ENCODE measurements at regions not wholly inside any gene's neighbourhood (a gene's known extent, or its start where the extent isn't known, plus 50 kb on each side); places are given as distances from the start of the nearest gene placed in this dataset.
A peak's percentile ranks its signal among the peaks of the same experiment; 100 is the strongest.

GRCh38 chr16:52851211-52851740, 201.4 kb downstream of the CHD9NB start:
- Histone ChIP-seq H3K9ac (ENCODE audit: low read length) (no peak overlapping the region), H3K4me2 (ENCODE audit: low read length) (no peak overlapping the region), H2AFZ (ENCODE audit: low read depth, low read length) (no peak overlapping the region), H3K9me3 (ENCODE audit: insufficient read depth, low read depth, low read length) (peaks cover 7% of the 10 kb centered on the region), H3K36me3 (ENCODE audit: insufficient read depth, low read length) (no peaks in the 10 kb centered on the region), H3K4me1 (ENCODE audit: insufficient read depth, low read length) (no peaks in the 10 kb centered on the region), H3K27me3 (ENCODE audit: insufficient read depth, low read length) (no peaks in the 10 kb centered on the region), H3K79me2 (ENCODE audit: insufficient read depth, low read length) (no peaks in the 10 kb centered on the region), H3K27ac (ENCODE audit: low read depth, low read length) (no peak overlapping the region), H3K4me3 (ENCODE audit: insufficient read depth, low read depth, low read length) (no peak overlapping the region), H4K20me1 (ENCODE audit: insufficient read depth, low read length) (no peaks in the 10 kb centered on the region)
- no peak for TF ChIP-seq CTCF (IDR thresholded peaks at IDR 0.05; ENCODE audit: insufficient read depth, low read depth, low read length)
- no peak for TF ChIP-seq EZH2 (IDR thresholded peaks at IDR 0.05; ENCODE audit: insufficient read depth, low read length)
- Mint-ChIP-seq H3K36me3 (ENCODE audit: low read depth, unreplicated experiment) (no peaks in the 10 kb centered on the region), H3K27me3 (ENCODE audit: low read depth, unreplicated experiment) (no peaks in the 10 kb centered on the region), H3K27ac (ENCODE audit: unreplicated experiment) (no peak overlapping the region), H3K4me1 (ENCODE audit: low read depth, unreplicated experiment) (no peaks in the 10 kb centered on the region), H3K9me3 (ENCODE audit: unreplicated experiment) (peaks cover 11% of the 10 kb centered on the region), H3K4me3 (ENCODE audit: unreplicated experiment) (no peak overlapping the region)
- no peak for DNase-seq (ENCODE audit: low read depth)
- no peak for FAIRE-seq

- Histone ChIP-seq H3K79me2 (ENCODE audit: insufficient read depth, low read length) (no peaks in the 10 kb centered on the region), H3K4me1 (ENCODE audit: insufficient read depth, low read length) (no peaks in the 10 kb centered on the region), H4K20me1 (ENCODE audit: insufficient read depth, low read length) (no peaks in the 10 kb centered on the region), H3K9ac (ENCODE audit: low read length) (no peak overlapping the region), H3K9me3 (ENCODE audit: insufficient read depth, low read depth, low read length) (no peaks in the 10 kb centered on the region), H3K4me3 (ENCODE audit: insufficient read depth, low read depth, low read length) (no peak overlapping the region), H2AFZ (ENCODE audit: low read depth, low read length) (no peak overlapping the region), H3K27ac (ENCODE audit: low read depth, low read length) (no peak overlapping the region), H3K27me3 (ENCODE audit: insufficient read depth, low read length) (no peaks in the 10 kb centered on the region), H3K36me3 (ENCODE audit: insufficient read depth, low read length) (no peaks in the 10 kb centered on the region), H3K4me2 (ENCODE audit: low read length) (no peak overlapping the region)
- H3K4me3 Mint-ChIP-seq (ENCODE audit: unreplicated experiment), result no peak overlapping the region
- no peaks in the 10 kb centered on the region for H3K4me1 Mint-ChIP-seq (ENCODE audit: low read depth, unreplicated experiment)
- DNase-seq (ENCODE audit: low read depth), result no peak
- H3K36me3 Mint-ChIP-seq (ENCODE audit: low read depth, unreplicated experiment), result no peaks in the 10 kb centered on the region
- H3K27me3 Mint-ChIP-seq (ENCODE audit: low read depth, unreplicated experiment), result no peaks in the 10 kb centered on the region
- peaks cover under 1% of the 10 kb centered on the region for H3K9me3 Mint-ChIP-seq (ENCODE audit: unreplicated experiment)
- no peak for FAIRE-seq
- TF ChIP-seq CTCF (IDR thresholded peaks at IDR 0.05; ENCODE audit: insufficient read depth, low read depth, low read length) (no peak), EZH2 (IDR thresholded peaks at IDR 0.05; ENCODE audit: insufficient read depth, low read length) (no peak)
- H3K27ac Mint-ChIP-seq (ENCODE audit: unreplicated experiment), result no peak overlapping the region
Observed at GRCh38 chr16:52843381-52843780, 209.3 kb downstream of the CHD9NB start.

- Histone ChIP-seq H3K36me3 (ENCODE audit: insufficient read depth, low read length) (no peaks in the 10 kb centered on the region), H3K27ac (ENCODE audit: low read depth, low read length) (no peak overlapping the region), H4K20me1 (ENCODE audit: insufficient read depth, low read length) (no peaks in the 10 kb centered on the region), H3K9me3 (ENCODE audit: insufficient read depth, low read depth, low read length) (no peaks in the 10 kb centered on the region), H3K4me2 (ENCODE audit: low read length) (no peak overlapping the region), H3K4me3 (ENCODE audit: insufficient read depth, low read depth, low read length) (no peak overlapping the region), H2AFZ (ENCODE audit: low read depth, low read length) (no peak overlapping the region), H3K4me1 (ENCODE audit: insufficient read depth, low read length) (no peaks in the 10 kb centered on the region), H3K79me2 (ENCODE audit: insufficient read depth, low read length) (no peaks in the 10 kb centered on the region), H3K9ac (ENCODE audit: low read length) (no peak overlapping the region), H3K27me3 (ENCODE audit: insufficient read depth, low read length) (no peaks in the 10 kb centered on the region)
- H3K4me3 Mint-ChIP-seq (ENCODE audit: unreplicated experiment), result no peak overlapping the region
- DNase-seq (ENCODE audit: low read depth), result peak; percentile 29
- no peaks in the 10 kb centered on the region for H3K36me3 Mint-ChIP-seq (ENCODE audit: low read depth, unreplicated experiment)
- H3K27me3 Mint-ChIP-seq (ENCODE audit: low read depth, unreplicated experiment), result no peaks in the 10 kb centered on the region
- no peaks in the 10 kb centered on the region for H3K4me1 Mint-ChIP-seq (ENCODE audit: low read depth, unreplicated experiment)
- H3K27ac Mint-ChIP-seq (ENCODE audit: unreplicated experiment), result no peak overlapping the region
- FAIRE-seq, result no peak
- no peaks in the 10 kb centered on the region for H3K9me3 Mint-ChIP-seq (ENCODE audit: unreplicated experiment)
- TF ChIP-seq EZH2 (IDR thresholded peaks at IDR 0.05; ENCODE audit: insufficient read depth, low read length) (no peak), CTCF (IDR thresholded peaks at IDR 0.05; ENCODE audit: insufficient read depth, low read depth, low read length) (no peak)
Observed at GRCh38 chr16:52837251-52837650, 215.4 kb downstream of the CHD9NB start.

Data from astrocyte (in vitro differentiated cells and primary cell).